ENCODE measurements at regions not wholly inside any gene's neighbourhood (a gene's known extent, or its start where the extent isn't known, plus 50 kb on each side); places are given as distances from the start of the nearest gene placed in this dataset.

DNA sequence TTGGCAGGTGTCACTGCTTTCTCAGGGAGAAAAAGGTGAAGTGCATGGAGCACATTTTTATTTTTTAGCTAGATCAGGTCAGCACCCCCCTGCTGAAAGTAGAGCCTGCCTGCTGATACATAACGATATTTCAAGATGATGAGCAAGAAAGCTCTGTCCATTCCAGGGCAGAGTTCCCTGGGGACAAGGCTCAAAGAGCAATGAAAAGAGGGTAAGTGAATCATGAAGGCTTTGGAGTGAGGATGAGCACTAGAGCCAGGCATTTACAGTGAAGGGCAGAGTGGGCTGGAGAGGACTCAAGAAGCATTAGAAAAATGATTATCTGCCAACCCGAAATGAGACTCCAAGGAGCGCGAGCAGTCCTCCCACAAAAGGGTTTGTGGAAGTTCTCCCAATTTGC lies 345.7 kb downstream of the TLE4 start:
- no peak for DNase-seq

DNA sequence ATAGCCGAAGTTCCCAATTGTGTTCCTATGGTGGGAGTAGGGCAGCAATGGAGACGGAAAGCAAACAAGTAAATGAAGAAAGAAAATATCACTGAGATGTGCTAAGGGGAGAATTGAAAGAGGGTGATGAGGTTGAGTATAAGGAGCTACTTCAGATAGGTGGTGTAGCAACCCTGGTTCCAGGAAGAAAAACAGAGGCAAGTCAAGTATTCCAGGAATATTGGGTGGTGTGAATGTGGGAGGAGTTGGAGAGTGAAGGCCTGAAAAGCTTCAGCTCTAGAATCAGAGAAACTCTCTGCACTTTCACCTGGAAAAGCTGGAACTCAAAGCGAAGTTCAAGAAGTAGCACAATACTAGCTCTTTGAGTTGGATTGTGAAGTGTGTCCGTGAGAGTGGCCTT lies 342.1 kb downstream of the TLE4 start:
- DNase-seq, result no peak

DNA sequence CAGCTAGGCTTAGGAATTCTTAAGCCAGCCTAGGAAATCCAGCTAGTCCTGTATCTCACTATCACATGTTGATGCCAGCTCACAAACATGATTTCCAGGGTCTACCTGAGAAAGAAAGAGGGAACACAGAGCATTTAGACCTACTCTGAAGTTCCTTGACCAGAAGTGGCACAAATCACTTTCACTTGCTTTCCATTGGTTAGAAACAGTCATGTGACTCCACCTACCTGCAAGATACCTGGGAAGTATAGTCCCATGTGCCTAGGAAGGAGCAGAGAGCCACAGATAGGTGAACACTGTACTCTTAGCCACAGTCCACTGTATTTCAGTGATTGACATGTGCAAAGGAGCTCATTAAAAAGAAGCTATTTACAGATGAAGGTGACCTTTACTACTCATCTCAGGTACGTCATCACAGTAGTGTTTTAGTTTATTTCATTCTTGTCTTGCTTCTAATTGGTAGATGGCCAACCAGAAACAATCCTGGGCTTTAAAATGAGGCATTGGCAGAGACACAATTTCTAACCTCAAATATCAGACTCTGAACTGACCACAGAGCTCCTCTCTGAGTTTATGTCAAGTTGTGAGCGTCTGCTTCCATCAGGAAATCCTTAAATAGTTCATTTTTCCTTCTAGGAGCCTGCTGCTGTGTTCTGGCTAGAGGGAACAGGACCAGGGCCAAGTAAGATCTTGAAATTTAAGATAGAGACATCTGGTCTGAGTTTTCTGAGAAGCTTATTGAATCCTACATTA lies 340.7 kb downstream of the TLE4 start:
- DNase-seq, result no peak

DNA sequence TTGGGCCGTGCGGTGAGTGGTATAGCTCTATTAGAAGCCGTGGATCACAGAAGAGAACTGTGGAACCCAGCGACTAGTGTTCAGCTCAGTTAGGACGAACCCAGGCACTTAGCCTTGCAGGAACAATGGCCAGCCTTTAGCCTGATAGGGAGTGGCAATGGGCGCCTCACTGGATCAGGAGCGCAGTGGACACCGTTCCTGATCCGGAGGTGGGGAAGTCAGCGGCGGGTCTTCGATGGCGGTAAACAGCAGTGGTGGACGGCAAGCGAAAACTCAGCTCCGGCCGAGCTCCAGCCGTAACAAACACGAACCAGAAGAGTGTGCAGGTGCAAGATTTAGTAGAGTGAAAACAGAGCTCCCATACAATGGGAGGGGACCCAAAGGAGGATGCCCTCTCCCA lies 340.0 kb downstream of the TLE4 start:
- no peak for DNase-seq

DNA sequence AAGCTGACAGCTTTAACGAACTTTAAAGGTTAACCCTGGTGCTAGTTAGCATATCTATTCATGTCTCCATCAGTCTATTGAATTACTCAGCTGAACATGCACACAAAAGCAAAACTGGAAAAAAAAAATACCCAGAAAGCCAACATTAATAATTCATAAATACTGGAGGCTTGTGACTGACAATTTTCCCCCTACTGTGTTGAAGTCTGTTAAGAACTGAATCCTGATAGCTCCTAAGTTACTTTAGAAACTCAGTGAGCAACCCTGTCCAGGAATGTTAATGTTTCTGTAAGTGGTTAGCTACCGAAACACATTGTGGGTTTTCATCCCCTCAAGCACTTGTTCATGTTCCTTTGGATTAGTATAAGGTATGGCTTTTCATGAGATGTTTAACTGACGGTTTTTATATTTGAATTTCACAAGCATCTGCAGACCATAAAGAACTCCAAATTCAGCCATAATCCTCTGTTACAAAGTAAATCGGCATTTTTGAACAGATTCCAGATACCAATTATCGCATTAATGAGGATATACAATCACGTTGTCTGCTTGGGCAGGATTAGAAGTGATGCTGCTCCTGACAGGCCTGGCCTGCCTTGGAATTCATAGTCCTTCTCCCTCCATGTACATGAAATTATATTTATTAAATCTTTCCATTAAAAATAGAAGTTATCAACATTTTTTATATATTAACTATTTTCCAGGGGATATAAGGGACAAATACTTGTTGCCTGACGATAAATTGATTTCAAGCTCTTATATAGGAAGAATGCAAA lies 331.2 kb downstream of the TLE4 start:
- no peak for DNase-seq

DNA sequence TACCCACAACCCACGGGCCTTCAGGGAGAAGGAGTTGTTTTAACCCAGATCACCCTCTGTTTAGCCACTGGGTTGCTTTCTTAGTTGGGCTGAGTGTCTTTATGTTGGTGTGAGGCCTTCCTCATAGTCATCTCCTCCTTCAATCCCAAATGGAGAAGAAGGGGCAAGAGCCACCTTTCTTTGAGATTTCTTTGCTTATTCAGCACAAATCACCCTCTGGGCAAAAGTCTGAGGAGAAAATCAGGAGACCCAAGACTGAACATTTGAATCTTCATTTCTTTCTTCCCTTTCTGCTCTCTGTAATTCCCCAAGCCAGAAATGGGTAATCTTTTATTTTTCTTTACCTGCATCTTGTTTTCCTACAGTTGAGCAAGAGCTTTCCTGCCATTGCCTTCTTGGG lies 329.0 kb downstream of the TLE4 start:
- no peak for DNase-seq

DNA sequence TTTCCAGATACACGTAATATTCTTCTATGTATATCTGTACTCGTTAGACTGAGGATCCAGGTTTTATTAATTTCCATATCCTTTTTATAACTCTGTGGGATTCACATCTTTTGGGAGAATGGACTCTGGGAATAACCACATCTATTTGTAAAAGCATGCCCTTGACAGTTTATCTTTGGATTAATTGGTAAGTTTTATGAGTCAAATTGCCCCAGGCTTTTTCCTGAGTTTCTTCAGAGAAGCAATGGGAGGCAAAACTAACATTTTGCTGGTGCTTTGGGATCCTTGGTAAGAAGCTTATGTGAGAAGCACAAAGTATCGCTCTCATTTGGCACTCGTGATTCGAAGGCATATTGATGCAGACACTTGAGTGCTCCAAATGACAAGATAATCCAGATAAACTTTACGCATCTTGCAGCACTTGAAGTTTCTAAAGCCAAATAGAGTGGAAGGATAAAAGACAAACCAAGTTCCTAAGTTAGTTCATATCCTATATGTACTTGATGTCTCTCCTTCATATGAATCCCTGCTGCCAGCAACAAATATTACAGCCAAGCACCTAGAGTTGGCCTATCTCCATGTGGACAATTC lies 324.7 kb downstream of the TLE4 start:
- DNase-seq, result no peak

DNA sequence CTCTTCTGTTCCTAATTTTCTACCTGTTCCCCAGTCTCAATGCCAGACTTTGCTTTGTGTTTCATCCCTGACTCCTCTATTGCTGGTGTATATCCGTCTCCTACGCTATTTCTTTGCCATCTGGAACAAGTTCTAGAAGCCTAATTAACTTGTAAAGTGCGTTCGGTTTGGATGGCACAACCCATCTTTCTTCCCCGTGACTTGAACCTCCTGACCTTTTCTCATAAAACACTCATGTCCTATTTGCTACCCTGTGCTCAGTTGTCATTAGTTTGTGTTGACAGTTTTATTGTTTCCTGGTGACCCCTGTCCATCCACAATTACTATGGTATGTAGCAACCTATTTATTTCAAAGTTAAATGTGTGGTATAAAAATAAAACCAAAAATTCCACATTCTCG lies 323.5 kb downstream of the TLE4 start:
- no peak for DNase-seq

DNA sequence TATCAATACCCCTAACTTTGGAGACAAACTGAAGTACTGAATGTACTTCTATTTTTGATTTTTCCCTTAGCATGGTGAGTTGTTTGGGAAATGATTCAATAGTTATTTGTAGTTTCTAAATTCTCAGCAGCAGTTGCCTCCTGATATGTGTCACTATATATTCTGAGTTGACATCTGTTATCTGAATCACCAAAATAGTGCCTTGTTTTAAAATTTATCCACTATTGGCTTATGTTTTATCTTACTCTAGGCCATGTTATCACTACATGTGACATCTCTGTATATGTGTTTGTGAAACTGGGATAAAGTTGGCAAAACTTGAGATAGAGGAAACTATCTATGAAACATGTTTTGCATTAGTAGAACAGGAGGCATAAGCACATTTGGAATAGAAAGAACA lies 317.6 kb downstream of the TLE4 start:
- DNase-seq, result no peak

DNA sequence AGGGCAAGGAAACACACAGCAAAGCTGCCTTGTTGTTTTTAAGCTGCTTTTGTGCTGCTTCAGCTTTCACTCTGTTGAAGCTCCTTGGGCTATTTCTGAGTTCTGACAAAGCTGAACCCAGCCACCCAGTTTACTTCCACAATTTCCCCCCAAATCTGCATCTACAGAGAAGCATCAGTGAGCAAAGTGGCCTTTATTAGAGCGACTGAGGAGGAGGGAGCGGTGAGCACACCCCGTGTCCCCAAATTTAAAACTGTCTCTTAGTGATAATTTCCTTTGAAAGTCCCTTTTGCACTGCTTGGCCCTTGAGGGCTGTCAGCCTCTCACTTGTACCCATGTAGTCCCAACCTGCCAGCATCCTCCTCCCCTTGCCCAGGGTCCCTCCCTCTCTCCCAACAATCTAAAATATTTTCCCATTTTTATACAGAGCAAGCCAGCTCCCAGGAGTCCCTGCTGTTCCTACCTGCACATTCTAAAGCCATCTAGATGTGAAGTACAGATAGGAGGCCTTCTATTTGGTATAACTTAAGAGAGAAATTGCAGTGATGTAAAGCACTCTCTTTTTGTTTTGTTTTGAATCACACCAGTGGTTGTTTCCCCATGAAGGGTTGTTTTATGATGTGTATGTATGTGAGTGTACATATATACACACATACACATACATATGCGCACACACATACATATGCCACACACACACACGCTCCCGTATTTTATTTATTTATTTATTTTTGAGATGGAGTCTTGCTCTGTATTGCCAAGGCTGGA lies 313.5 kb downstream of the TLE4 start:
- DNase-seq, result no peak

DNA sequence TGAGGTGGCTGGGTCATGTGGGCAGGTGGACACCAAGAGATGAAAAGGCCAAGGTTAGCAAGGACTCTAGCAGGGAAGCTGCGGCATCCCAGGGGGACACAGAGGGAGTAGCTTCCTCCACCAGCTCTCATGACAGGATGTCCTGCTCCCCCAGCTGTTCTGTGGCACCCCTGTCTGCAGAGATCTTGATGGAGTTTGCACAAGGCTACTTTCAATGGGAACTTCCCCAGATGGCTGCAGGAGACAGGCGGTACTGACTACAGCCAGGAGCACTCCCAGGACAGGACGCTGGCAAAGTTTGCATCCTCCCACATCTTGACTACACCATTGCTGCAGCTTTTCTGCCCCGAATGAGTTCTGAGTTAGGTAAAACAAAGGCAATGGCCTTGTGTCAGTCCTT lies 312.8 kb downstream of the TLE4 start:
- no peak for DNase-seq

DNA sequence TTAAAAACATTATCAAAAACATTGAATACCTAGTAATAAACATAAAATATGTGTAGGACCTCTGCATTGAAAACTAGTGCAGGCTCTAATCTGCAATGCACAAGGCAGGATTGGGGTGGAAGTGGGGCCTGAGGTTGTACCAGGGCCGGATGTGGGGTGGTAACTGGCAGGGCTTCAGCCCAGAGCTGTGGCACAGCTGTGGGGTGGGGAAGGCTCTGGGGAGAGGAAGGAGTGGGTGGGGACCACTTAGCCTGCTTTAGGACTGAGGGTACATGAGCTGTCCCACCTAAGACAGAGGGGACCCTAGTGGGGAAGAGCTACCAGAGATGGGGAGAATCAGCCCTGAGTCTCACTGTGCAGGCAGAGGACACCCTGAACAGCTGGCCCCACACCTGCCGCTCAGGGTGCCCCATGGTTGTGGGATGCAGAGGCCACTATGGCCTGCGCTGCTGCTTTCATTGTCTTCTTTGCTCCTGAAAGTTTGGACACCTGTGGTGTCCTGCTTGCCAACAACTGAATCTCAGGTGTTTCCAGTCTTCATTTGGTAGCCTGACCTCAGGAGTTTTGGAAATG lies 311.4 kb downstream of the TLE4 start:
- no peak for DNase-seq

DNA sequence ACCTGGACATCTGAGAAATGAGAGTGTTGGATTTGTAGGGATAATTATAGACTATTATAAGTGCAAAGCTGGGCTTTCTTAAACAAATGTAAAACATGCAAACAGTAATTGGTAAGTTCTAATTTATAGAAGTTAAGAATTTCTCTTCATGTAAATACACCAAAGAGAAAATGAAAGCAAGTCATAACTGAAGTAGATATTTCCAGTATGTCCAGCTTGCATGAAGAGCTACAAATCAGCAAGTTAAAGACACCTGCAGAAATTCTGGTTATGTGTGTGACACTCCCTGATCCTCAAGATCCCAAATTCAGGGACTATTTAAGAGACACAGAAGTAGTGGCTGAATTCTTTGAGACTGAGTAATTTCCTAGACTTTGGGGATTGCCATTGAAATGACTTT lies 308.9 kb downstream of the TLE4 start:
- DNase-seq, result no peak

DNA sequence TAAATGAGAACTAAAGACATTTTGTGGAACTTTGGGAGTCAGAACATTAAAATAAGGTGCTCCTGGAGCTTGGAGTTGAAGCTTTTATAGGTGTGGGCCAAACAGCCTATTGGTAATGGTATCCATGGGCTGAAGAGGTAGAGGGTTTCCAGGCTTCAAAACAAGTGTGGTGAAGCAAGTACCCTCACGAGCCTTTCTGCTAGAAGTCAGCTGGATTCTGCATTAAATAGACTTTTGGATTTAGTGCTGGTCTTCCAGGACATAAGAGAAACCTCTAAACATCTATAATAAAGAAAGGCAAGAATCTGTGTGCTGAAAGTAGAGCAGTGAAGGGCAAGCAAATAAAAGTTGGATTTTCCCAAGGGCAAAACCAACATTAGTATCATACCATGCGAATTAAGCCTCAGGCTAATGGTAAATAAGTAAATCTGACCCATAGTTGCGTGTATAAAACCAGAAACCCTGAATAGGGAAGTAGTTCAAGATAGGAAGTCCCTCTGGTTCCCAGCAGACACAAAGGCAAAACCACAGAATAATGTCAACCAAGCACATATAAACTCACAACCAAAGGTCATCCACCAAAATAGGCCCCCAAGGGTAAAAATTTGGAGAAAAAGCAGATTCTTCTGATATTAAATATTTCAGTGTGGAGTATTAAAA lies 306.3 kb downstream of the TLE4 start:
- DNase-seq, result no peak

DNA sequence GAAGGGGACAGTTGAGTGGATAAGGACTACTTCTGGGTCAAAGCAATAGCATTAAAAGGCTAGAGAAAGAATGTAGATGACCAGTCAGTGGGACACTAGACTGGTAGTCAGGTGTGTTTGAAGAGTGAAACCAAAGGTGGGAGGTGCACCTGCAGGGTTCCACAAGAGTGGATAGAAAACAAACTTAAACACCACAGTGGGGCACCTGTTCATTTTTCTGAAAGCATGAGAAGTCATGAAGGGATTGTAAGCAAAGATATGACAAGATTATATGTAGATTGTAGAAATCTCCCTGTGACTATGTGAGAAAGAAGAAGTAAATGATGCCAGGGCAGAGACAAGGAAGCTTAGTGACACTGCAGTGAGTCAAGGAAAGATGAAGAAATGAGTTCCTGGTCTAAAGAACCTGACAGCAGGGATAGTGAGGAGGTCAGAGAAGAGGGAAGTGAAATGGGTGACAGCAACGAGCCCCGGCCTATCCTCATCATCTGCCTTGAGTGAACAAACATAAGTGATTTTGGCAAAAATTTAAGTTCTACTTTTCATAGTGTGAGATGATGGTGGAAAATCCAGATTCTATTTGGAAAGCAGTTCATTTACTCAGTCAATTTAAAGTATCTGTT lies 296.9 kb downstream of the TLE4 start:
- no peak for DNase-seq

DNA sequence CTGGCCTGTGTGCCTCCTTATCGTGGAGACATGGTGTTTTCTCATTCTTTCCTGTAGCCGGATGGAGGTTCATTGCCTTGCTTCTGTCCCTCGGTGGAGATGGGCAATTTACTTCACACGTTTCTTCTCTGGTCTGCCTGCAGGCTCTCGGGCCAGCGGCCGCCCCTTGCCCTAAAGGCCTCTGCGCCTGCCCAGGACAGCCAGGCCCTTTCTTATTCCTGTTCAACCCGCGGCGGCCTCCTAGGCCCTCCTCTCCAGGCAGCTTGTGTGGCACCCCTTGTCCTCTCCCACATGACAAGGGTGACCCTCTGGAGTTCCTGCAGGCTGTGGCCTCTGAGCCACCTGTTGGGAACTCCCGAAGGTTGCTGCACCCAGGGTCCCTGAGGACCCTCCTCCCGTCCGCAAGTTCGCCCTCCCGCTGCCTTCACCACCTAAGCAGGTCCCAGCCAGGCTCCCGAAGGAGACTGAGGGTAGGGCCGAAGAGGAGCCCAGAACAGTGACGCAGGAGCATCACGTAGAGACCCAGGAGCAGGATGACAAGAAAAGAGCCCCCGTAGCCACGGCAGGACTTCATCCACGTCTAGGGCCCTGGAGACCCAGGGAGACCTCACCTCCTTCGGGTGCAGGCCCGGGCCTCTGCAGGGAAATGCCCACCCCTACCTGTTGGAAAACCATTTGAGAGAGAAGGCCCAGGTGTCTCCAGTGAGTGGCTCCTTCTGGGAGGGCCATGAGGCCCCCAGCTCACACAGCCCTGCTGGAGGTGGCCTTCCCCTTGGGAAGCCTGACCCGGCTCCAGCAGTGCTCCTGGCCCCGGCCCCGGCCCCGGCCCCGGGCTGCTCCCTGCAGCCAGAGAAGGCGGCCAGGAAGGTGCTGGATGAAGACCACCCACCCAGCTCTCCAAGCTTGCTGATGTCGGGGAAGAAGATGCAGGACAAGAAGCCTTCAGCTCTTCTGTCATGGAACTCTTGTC lies 291.4 kb downstream of the TLE4 start:
- no peak for DNase-seq

DNA sequence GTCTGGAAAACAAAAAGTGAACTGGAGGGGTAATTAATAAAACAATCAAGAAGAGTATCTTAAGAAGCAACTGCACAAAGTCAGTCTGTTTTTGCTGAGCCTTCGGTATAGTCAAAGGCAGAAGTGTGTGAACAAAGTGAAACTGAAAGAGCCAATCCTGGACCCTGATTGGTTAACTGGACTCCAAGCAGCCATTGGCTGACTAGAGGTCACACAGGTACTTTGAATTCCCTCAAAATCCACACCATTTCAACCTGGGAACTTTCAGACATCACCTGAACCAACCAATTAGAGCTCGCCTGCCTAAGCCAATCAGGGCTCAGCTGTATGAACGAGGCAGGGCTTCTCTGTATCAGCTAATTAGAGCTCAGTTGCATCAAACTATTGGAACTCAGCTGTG lies 286.7 kb downstream of the TLE4 start:
- peak in 7 of 56 donors; percentile 5 to 39 (median 10) for DNase-seq

DNA sequence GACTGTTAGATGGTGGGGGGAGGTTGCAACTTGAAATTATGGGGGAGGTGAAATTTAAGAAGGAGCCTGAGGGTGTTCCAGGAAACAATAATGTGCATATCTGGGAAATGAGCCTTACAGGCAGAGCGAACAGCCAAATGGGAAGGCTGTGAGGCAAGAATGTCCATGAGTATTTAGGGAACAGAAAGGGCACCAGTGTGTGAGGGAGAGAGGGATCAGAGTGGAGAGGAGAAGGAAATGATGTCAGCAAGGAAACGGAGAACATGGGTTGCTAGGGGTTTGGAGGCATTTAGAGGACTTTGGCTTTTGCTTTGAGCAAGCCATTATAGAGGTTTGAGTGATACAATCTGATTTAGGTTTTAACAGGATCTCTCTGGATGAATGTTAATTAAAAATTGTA lies 285.4 kb downstream of the TLE4 start:
- DNase-seq, result no peak

DNA sequence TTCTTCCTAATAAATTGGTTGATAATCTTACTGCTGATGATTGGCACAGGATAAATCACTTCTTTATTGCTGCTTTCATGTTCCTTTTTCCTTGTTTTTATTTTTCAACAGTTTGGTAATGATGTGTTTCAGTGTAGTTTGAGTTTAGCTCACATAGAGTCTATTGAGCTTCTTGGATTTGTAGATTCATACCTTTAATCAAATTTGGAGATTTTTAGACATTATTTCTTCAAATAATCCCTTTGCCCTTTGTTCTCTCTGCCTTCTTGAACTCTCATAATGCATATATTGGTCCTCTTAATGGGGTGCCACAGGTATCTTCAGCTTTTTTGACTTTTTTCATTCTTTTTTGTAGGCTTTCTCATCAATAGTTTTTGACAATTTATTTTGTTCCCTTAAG lies 275.3 kb downstream of the TLE4 start:
- DNase-seq, result no peak

All from amygdala (tissue), 56 donors.